ENCODE measurements at regions not wholly inside any gene's neighbourhood (a gene's known extent, or its start where the extent isn't known, plus 50 kb on each side); places are given as distances from the start of the nearest gene placed in this dataset.
"Not testable (repeated sequence)": the region's sequence is repeated elsewhere in the genome, so short reads cannot be mapped to it uniquely, and the experiment has no call there.

- DNase-seq (ENCODE audit: low read depth) = no peak
Measured at GRCh38 chr10:30701451-30702173, 72.1 kb upstream of the LYZL2 start.

- DNase-seq (ENCODE audit: low read depth) = no peak
Measured at GRCh38 chr10:30697806-30698205, 68.3 kb upstream of the LYZL2 start.

- not testable (repeated sequence) for DNase-seq (ENCODE audit: low read depth)
Measured at GRCh38 chr10:30697221-30697620, 67.7 kb upstream of the LYZL2 start.

GRCh38 chr10:30696416-30697185 is 67.0 kb upstream of the LYZL2 start:
- DNase-seq (ENCODE audit: low read depth) = not testable (repeated sequence)

GRCh38 chr10:30695481-30696236 is 66.1 kb upstream of the LYZL2 start:
- not testable (repeated sequence) for DNase-seq (ENCODE audit: low read depth)

GRCh38 chr10:30694518-30695228 is 65.1 kb upstream of the LYZL2 start:
- DNase-seq (ENCODE audit: low read depth) = no peak

GRCh38 chr10:30691639-30692015 is 62.1 kb upstream of the LYZL2 start:
- DNase-seq (ENCODE audit: low read depth) = peak; percentile 32

GRCh38 chr10:30690948-30691638 is 61.5 kb upstream of the LYZL2 start:
- DNase-seq (ENCODE audit: low read depth) = not testable (repeated sequence)

- DNase-seq (ENCODE audit: low read depth) = no peak
Measured at GRCh38 chr10:30688456-30688855, 58.9 kb upstream of the LYZL2 start.

GRCh38 chr10:30687698-30688213 is 58.2 kb upstream of the LYZL2 start:
- peak; percentile 38 for DNase-seq (ENCODE audit: low read depth)

- no peak for DNase-seq (ENCODE audit: low read depth)
Measured at GRCh38 chr10:30686708-30687107, 57.2 kb upstream of the LYZL2 start.

GRCh38 chr10:30683496-30683895 is 53.9 kb upstream of the LYZL2 start:
- no peak for DNase-seq (ENCODE audit: low read depth)

- not testable (repeated sequence) for DNase-seq (ENCODE audit: low read depth)
Measured at GRCh38 chr10:30682377-30683199, 53.0 kb upstream of the LYZL2 start.

GRCh38 chr10:30680908-30681307 is 51.4 kb upstream of the LYZL2 start:
- no peak for DNase-seq (ENCODE audit: low read depth)

Measured in forelimb muscle (tissue), 1 donor.